K562 (cell line): ENCODE measurements at regions not wholly inside any gene's neighbourhood (a gene's known extent, or its start where the extent isn't known, plus 50 kb on each side); places are given as distances from the start of the nearest gene placed in this dataset.

ENCODE experiments used
- ATAC-seq: fragments of 200-7000 bp; cut with Tn5 transposase; 3 replicates; pipeline ENCODE4 v1.9.1; 2020; ENCODE audit warnings: moderate library complexity
- BruUV-seq: library from RNA; stranded (reverse); fragments of 400-500 nt; replicated peaks from 2 replicates; lab custom pipeline; 2021; lab: Mats Ljungman, UMichigan
- CTCF ChIA-PET: fragments of 300-600 bp; formaldehyde crosslinking; extraction: SDS; loops from one replicate; lab custom pipeline; 2021; ENCODE audit warnings: low intra/inter-chr PET ratio; lab: Yijun Ruan, JAX
- POLR2A ChIA-PET: fragments of 300-600, 350-650 bp; sonication (Branson Sonifier 250); formaldehyde crosslinking; extraction: SDS; loops from one replicate; lab custom pipeline; 2021; ENCODE audit warnings: antibody characterized with exemption, inconsistent platforms; lab: Yijun Ruan, JAX
- DNase-seq, 4 experiments: peaks; one replicate each; pipeline versions ENCODE4 v3.0.0 to v3.0.0-alpha.2; 2011 to 2018; ENCODE audit warnings: low spot score in 3 of 4, mixed read lengths in 3 of 4; ENCODE audit errors: extremely low read depth in 1 of 4
- FAIRE-seq: peaks from 2 replicates; lab custom pipeline; 2011; peaks lifted over from hg19 to GRCh38; lab: Jason Lieb, UNC
- H2AFZ ChIP-seq: 2 replicates; pipeline ENCODE4 v1.6.0; 2011; ENCODE audit warnings: low read depth, low read length, control low read depth, inconsistent platforms
- H3K27ac ChIP-seq: fragments of 200-600 bp; 3 replicates; pipeline ENCODE4 v1.8.0; 2011; ENCODE audit warnings: low read depth, mild to moderate bottlenecking, control low read depth, inconsistent platforms, low read length, moderate library complexity, mixed read lengths; ENCODE audit errors: extremely low read depth
- H3K27me3 ChIP-seq, 2 experiments: fragments of 300-600 bp in 1 of 2; 2 replicates in 1 of 2; 3 replicates in 1 of 2; pipeline versions ENCODE4 v1.6.0 to v1.8.0; 2011; ENCODE audit warnings: inconsistent platforms in 2 of 2, low read length in 2 of 2, mild to moderate bottlenecking in 1 of 2, mixed read lengths in 1 of 2, moderate library complexity in 1 of 2; ENCODE audit not compliant: control insufficient read depth in 2 of 2, insufficient read depth in 2 of 2
- H3K36me3 ChIP-seq: fragments of 300-600 bp; 3 replicates; pipeline ENCODE4 v1.8.0; 2011; ENCODE audit warnings: mild to moderate bottlenecking, low read length, inconsistent platforms; ENCODE audit not compliant: control insufficient read depth, insufficient read depth
- H3K4me1 ChIP-seq, 2 experiments: fragments of 200-600 bp in 1 of 2; replicated peaks in 1 of 2; 2 replicates in 1 of 2; 3 replicates in 1 of 2; pipeline versions ENCODE4 v1.5.1 to v1.8.0; 2011; ENCODE audit warnings: inconsistent platforms in 2 of 2, low read length in 2 of 2, mild to moderate bottlenecking in 1 of 2, mixed read lengths in 1 of 2, moderate library complexity in 1 of 2; ENCODE audit not compliant: control insufficient read depth in 2 of 2, insufficient read depth in 2 of 2
- H3K4me2 ChIP-seq: 2 replicates; pipeline ENCODE4 v1.6.1; 2011; ENCODE audit warnings: low read length, control low read depth, inconsistent platforms, mixed read lengths; ENCODE audit not compliant: insufficient read depth
- H3K4me3 ChIP-seq: fragments of 200-600 bp; sonication (generic), shearing (Covaris generic); 2 replicates; pipeline ENCODE4 v1.5.1; 2016; ENCODE audit warnings: control low read depth, inconsistent platforms
- H3K79me2 ChIP-seq: fragments of 200-600 bp; 3 replicates; pipeline ENCODE4 v1.8.0; 2011; ENCODE audit warnings: low read length, inconsistent platforms; ENCODE audit not compliant: control insufficient read depth, insufficient read depth
- H3K9ac ChIP-seq, 2 experiments: 2 replicates each; pipeline versions ENCODE4 v1.6.0 to v1.6.1; 2011; ENCODE audit warnings: low read depth in 2 of 2, low read length in 2 of 2, control low read depth in 1 of 2, inconsistent platforms in 1 of 2, mild to moderate bottlenecking in 1 of 2, mixed read lengths in 1 of 2; ENCODE audit not compliant: insufficient read depth in 1 of 2
- H3K9me1 ChIP-seq: one replicate; pipeline ENCODE4 v1.6.0; 2011; ENCODE audit warnings: inconsistent platforms, mild to moderate bottlenecking, low read length, moderate library complexity; ENCODE audit not compliant: control insufficient read depth, insufficient read depth
- H3K9me3 ChIP-seq: replicated peaks from 2 replicates; pipeline ENCODE4 v1.5.1; 2011; ENCODE audit warnings: low read depth, low read length, inconsistent platforms; ENCODE audit not compliant: control insufficient read depth, insufficient read depth
- H4K20me1 ChIP-seq: replicated peaks from 2 replicates; pipeline ENCODE4 v1.6.1; 2011; ENCODE audit warnings: low read length, inconsistent platforms, mixed read lengths; ENCODE audit not compliant: control insufficient read depth, insufficient read depth
- JUN ChIP-seq, 2 experiments: sonication (generic) in 1 of 2; formaldehyde crosslinking in 1 of 2; IDR thresholded peaks; 2 replicates each; pipeline versions ENCODE4 v1.6.1 to v1.8.0; 2012 to 2022; ENCODE audit warnings: borderline replicate concordance in 2 of 2, mild to moderate bottlenecking in 2 of 2, improper control_type of control experiment in 1 of 2, low read depth in 1 of 2, low read length in 1 of 2, missing genetic modification reagents in 1 of 2
- NONO ChIP-seq, 2 experiments: fragments of 200-400 bp in 1 of 2; fragments of 450-650 bp in 1 of 2; formaldehyde crosslinking in 1 of 2; IDR thresholded peaks; 2 replicates each; pipeline ENCODE4 v1.6.1; 2017; ENCODE audit warnings: low read depth in 2 of 2, mild to moderate bottlenecking in 2 of 2, moderate library complexity in 2 of 2, low read length in 1 of 2
- PHF21A ChIP-seq: fragments of 450-650 bp; IDR thresholded peaks from 2 replicates; pipeline ENCODE4 v1.6.1; 2017; ENCODE audit warnings: low read depth, borderline replicate concordance
- PHF8 ChIP-seq: fragments of 200-600 bp; sonication (generic); IDR thresholded peaks from 2 replicates; pipeline ENCODE4 v1.6.1; 2012; ENCODE audit warnings: mixed run types, mild to moderate bottlenecking, inconsistent platforms, low read length, moderate library complexity, borderline replicate concordance
- SMC3 ChIP-seq: conservative IDR thresholded peaks from 2 replicates; pipeline ENCODE4 v1.6.1; 2011; ENCODE audit warnings: low read depth, low read length, improper control_type of control experiment; ENCODE audit not compliant: insufficient read depth
- SNIP1 ChIP-seq: fragments of 450-650 bp; IDR thresholded peaks from 2 replicates; pipeline ENCODE4 v1.7.1; 2017; ENCODE audit warnings: low read depth, mild to moderate bottlenecking
- ZNF212 ChIP-seq: fragments of 450-650 bp; formaldehyde crosslinking; IDR thresholded peaks from 2 replicates; pipeline ENCODE4 v1.4.0; 2020; ENCODE audit warnings: mild to moderate bottlenecking
- WGBS: fragments of 100-300 bp; shearing (Covaris generic); methylation state at CpG from one replicate; pipeline ENCODE4 v1.1.6; 2016; ENCODE audit warnings: low coverage, mixed read lengths; ENCODE audit not compliant: insufficient coverage; ENCODE audit errors: missing lambda C conversion rate; 5-methylcytosine and 5-hydroxymethylcytosine counted together
- in situ Hi-C: fragments of 300-500 bp; cut with MboI; formaldehyde crosslinking; loops from 4 replicates; pipeline ENCODE4 v1.15.0; 2018; ENCODE audit warnings: inconsistent platforms, mixed read lengths
- intact Hi-C: fragments of 100-400 bp; cut with micrococcal nuclease; formaldehyde crosslinking; loops from 2 replicates; pipeline ENCODE4 v1.14.2; 2022
- TF ChIP-seq, protein P1 (sequence below): fragments of 250-450 bp; sonication (Bioruptor Pico); IDR thresholded peaks from 2 replicates; pipeline ENCODE4 v1.4.0; 2020
- TF ChIP-seq, protein P2 (sequence below): fragments of 450-650 bp; IDR thresholded peaks from 2 replicates; pipeline ENCODE4 v1.6.1; 2017; ENCODE audit warnings: mild to moderate bottlenecking, moderate library complexity
- TF ChIP-seq, protein P3 (sequence below): sonication (generic); formaldehyde crosslinking; IDR thresholded peaks from 2 replicates; pipeline ENCODE4 v1.8.0; 2022; ENCODE audit warnings: mild to moderate bottlenecking, low read depth, missing genetic modification reagents

DNA sequence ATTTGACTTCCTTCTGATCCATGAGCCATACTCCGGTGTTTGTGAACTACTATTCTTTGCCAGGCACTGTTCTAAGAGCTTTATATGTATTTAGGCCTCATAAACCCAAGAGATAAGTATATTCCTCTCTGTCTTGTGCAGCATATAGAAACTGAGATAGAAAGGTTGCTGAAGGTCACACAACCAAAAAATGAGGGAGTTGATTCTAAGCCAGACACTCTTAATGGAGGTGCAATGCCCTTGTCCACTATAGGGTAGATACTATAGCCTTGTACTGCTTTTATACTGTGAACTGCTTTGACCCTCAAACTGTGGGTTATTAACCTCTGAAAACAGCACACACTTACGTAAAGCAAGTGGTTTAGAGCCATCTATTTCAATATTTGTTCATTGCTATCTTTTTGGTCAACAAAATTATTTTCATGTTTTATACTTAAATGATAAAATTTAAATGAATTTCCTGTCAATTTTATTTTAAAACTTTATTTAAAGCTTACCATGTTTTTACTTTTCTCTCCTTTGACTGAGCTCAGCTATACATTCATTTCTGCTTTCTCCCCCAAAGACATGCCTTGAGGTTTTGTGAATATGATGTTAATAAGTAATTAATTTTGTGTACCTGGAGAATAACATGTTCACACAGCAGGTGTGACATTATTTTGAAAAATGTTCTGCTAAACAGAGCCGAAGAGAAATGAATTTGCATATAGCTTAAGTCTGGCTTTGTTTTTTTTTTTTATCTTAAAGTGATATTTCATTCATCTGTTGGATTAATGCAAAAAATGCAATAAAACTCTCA, 687.3 kb downstream of the DNAJB9 start:
- Histone ChIP-seq H3K4me2 (no peak overlapping the region), H4K20me1 (no peaks in the 10 kb centered on the region), H3K27ac (no peak overlapping the region), H3K9me1 (no peaks in the 10 kb centered on the region), H3K9ac (no peak overlapping the region), H3K4me3 (no peak overlapping the region), H3K36me3 (no peaks in the 10 kb centered on the region), H3K79me2 (no peaks in the 10 kb centered on the region), H3K4me1 (no peaks in the 10 kb centered on the region), H2AFZ (no peak overlapping the region), H3K27me3 (no peaks in the 10 kb centered on the region), H3K9me3 (peaks cover 5% of the 10 kb centered on the region; the same call in 1 of the 2 replicates)
- CTCF ChIA-PET = no interaction called here
- WGBS = 0% methylated on average over 3 of the region's 3 CpGs
- intact Hi-C loops = no loop called here
- TF ChIP-seq SMC3 (no peak), JUN (IDR thresholded peaks at IDR 0.05; ENCODE audit: borderline replicate concordance, low read depth, low read length) (no peak), JUN (CRISPR knock-in tag; IDR thresholded peaks at IDR 0.05; ENCODE audit: borderline replicate concordance) (no peak), ZNF212 (CRISPR knock-in tag) (no peak), SNIP1 (no peak), PHF21A (no peak), NONO (IDR thresholded peaks at IDR 0.05; ENCODE audit: low read depth in 2 of 2, low read length in 1 of 2) (no peak), PHF8 (no peak)
- TF ChIP-seq, protein P1, sequence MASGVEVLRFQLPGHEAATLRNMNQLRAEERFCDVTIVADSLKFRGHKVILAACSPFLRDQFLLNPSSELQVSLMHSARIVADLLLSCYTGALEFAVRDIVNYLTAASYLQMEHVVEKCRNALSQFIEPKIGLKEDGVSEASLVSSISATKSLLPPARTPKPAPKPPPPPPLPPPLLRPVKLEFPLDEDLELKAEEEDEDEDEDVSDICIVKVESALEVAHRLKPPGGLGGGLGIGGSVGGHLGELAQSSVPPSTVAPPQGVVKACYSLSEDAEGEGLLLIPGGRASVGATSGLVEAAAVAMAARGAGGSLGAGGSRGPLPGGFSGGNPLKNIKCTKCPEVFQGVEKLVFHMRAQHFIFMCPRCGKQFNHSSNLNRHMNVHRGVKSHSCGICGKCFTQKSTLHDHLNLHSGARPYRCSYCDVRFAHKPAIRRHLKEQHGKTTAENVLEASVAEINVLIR (CRISPR knock-in tag) = no peak
- TF ChIP-seq, protein P2, sequence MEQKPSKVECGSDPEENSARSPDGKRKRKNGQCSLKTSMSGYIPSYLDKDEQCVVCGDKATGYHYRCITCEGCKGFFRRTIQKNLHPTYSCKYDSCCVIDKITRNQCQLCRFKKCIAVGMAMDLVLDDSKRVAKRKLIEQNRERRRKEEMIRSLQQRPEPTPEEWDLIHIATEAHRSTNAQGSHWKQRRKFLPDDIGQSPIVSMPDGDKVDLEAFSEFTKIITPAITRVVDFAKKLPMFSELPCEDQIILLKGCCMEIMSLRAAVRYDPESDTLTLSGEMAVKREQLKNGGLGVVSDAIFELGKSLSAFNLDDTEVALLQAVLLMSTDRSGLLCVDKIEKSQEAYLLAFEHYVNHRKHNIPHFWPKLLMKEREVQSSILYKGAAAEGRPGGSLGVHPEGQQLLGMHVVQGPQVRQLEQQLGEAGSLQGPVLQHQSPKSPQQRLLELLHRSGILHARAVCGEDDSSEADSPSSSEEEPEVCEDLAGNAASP = no peak
- TF ChIP-seq, protein P3, sequence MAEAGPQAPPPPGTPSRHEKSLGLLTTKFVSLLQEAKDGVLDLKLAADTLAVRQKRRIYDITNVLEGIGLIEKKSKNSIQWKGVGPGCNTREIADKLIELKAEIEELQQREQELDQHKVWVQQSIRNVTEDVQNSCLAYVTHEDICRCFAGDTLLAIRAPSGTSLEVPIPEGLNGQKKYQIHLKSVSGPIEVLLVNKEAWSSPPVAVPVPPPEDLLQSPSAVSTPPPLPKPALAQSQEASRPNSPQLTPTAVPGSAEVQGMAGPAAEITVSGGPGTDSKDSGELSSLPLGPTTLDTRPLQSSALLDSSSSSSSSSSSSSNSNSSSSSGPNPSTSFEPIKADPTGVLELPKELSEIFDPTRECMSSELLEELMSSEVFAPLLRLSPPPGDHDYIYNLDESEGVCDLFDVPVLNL (CRISPR knock-in tag) = no peak
- ATAC-seq (no peak), FAIRE-seq (no peak), DNase-seq (no peak)
- POLR2A ChIA-PET = no interaction called here
- BruUV-seq = no TSS peak
- in situ Hi-C loops = no loop called here
